ENCODE measurements at regions not wholly inside any gene's neighbourhood (a gene's known extent, or its start where the extent isn't known, plus 50 kb on each side); places are given as distances from the start of the nearest gene placed in this dataset.

DNA sequence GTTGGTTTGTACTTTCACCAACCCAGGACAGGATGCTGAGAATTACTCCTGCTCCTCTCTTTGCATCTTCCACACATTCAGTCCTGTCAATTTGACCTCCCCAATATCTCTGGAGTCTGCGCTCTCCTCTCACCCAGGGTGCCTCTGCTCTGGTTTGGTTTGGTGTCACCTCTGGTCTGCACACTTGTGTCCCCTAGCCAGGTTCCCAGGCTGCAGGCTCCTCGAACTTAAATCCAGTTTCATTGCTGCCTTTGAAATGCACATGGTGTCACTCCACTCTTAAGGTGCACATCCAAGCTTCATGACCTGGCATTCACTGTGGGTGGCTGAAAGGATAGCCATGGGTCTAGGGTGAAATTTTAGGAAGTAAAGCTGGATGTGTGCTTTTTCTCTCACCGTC is 271.6 kb downstream of the RPS24 start:
- TF ChIP-seq, protein P1, sequence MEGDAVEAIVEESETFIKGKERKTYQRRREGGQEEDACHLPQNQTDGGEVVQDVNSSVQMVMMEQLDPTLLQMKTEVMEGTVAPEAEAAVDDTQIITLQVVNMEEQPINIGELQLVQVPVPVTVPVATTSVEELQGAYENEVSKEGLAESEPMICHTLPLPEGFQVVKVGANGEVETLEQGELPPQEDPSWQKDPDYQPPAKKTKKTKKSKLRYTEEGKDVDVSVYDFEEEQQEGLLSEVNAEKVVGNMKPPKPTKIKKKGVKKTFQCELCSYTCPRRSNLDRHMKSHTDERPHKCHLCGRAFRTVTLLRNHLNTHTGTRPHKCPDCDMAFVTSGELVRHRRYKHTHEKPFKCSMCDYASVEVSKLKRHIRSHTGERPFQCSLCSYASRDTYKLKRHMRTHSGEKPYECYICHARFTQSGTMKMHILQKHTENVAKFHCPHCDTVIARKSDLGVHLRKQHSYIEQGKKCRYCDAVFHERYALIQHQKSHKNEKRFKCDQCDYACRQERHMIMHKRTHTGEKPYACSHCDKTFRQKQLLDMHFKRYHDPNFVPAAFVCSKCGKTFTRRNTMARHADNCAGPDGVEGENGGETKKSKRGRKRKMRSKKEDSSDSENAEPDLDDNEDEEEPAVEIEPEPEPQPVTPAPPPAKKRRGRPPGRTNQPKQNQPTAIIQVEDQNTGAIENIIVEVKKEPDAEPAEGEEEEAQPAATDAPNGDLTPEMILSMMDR (conservative IDR thresholded peaks at IDR 0.05; ENCODE audit: low read depth, low read length), result no peak
- TF ChIP-seq EZH2 (IDR thresholded peaks at IDR 0.05; ENCODE audit: low read length, unreplicated experiment), result no peak
- no peak for TF ChIP-seq EZH2phosphoT487 (IDR thresholded peaks at IDR 0.05; ENCODE audit: borderline replicate concordance, low read length)

Data from PC-3 (cell line).